Gastrocnemius medialis (tissue), 4 donors: ENCODE measurements at regions not wholly inside any gene's neighbourhood (a gene's known extent, or its start where the extent isn't known, plus 50 kb on each side); places are given as distances from the start of the nearest gene placed in this dataset.

ENCODE experiments used
- ATAC-seq, 2 donors: fragments of 150-250 bp; one replicate each; pipeline ENCODE4 v1.9.1; 2016
- DNase-seq, 2 donors: peaks; one replicate each; pipeline ENCODE4 v3.0.0-alpha.2; 2019
- H3K27ac ChIP-seq, 4 donors: fragments of 200-600 bp; sonication (generic); 1 replicate in 1 of 4; 2 replicates in 3 of 4; pipeline ENCODE4 v1.5.1; 2016 to 2018; ENCODE audit warnings: mild to moderate bottlenecking in 2 of 4, moderate library complexity in 1 of 4
- H3K27me3 ChIP-seq, 3 donors: fragments of 200-600 bp; sonication (generic) in 2 of 3; 1 replicate in 1 of 3; 2 replicates in 2 of 3; pipeline versions ENCODE4 v1.5.1 to v1.6.0; 2016 to 2019; ENCODE audit warnings: mild to moderate bottlenecking in 1 of 3, moderate library complexity in 1 of 3
- H3K36me3 ChIP-seq, 2 donors: fragments of 200-600 bp; sonication (generic) in 1 of 2; one replicate each; pipeline ENCODE4 v1.5.1; 2017 to 2018
- H3K4me1 ChIP-seq, 2 donors: fragments of 200-600 bp; sonication (generic) in 1 of 2; one replicate each; pipeline ENCODE4 v1.5.1; 2016 to 2017; ENCODE audit warnings: mild to moderate bottlenecking in 2 of 2
- H3K4me3 ChIP-seq, 4 donors: fragments of 200-600 bp; sonication (generic) in 3 of 4; 1 replicate in 1 of 4; 2 replicates in 3 of 4; pipeline ENCODE4 v1.5.1; 2016 to 2019; ENCODE audit warnings: mild to moderate bottlenecking in 2 of 4
- H3K9me3 ChIP-seq, 3 donors: fragments of 200-600 bp; sonication (generic) in 2 of 3; 1 replicate in 1 of 3; 2 replicates in 2 of 3; pipeline ENCODE4 v1.5.1; 2016 to 2019
- POLR2A ChIP-seq, 2 donors: fragments of 450-650 bp; IDR thresholded peaks; one replicate each; pipeline ENCODE4 v1.6.1; 2017; ENCODE audit warnings: antibody characterized with exemption in 2 of 2, mild to moderate bottlenecking in 2 of 2, moderate library complexity in 2 of 2
- in situ Hi-C, 4 donors: fragments of 200-750 bp; cut with MboI; loops; one replicate each; pipeline versions ENCODE4 v1.15.0 to v1.8.0; 2017; ENCODE audit warnings: low sequenced_read_pairs in 4 of 4
- intact Hi-C: fragments of 100-400 bp; cut with DNase I; formaldehyde crosslinking; loops from one replicate; pipeline ENCODE4 v1.15.1; 2023; ENCODE audit warnings: low total_unique reads
- TF ChIP-seq, protein P1 (sequence below), 5 experiments: fragments of 450-650 bp in 3 of 5; fragments of 200-600 bp in 2 of 5; sonication (generic) in 2 of 5; IDR thresholded peaks in 4 of 5; conservative IDR thresholded peaks in 1 of 5; 1 replicate in 4 of 5; 2 replicates in 1 of 5; pipeline ENCODE4 v1.5.1; 2016 to 2019; ENCODE audit warnings: antibody characterized with exemption in 5 of 5, mild to moderate bottlenecking in 3 of 5, moderate library complexity in 3 of 5

DNA sequence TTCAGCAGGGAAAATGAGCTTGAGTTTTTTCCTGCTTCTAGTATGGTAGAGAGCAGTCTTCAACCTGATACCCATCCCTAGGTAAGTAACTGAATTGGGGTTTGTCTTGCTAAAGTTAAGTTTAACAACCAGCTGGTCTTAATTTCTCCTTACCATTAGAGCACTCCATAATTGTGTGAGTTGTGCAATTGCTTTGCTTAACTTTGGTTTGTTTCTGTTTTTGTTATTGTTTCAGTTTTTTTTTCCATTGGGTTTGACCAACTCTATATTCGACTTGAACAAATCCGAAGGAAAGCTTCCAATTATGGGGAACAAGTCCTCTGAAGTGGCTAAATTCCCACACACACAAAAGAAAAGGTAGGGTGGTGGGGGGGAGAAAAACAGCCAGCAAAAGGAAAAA, 641.1 kb downstream of the PLA2G4A start:
- in situ Hi-C loops (no loop called here), intact Hi-C loops (no loop called here)
- no peaks in the 10 kb centered on the region for H3K27me3 ChIP-seq
- no peaks in the 10 kb centered on the region for H3K4me1 ChIP-seq
- no peak for TF ChIP-seq POLR2A (IDR thresholded peaks at IDR 0.05)
- TF ChIP-seq, protein P1, sequence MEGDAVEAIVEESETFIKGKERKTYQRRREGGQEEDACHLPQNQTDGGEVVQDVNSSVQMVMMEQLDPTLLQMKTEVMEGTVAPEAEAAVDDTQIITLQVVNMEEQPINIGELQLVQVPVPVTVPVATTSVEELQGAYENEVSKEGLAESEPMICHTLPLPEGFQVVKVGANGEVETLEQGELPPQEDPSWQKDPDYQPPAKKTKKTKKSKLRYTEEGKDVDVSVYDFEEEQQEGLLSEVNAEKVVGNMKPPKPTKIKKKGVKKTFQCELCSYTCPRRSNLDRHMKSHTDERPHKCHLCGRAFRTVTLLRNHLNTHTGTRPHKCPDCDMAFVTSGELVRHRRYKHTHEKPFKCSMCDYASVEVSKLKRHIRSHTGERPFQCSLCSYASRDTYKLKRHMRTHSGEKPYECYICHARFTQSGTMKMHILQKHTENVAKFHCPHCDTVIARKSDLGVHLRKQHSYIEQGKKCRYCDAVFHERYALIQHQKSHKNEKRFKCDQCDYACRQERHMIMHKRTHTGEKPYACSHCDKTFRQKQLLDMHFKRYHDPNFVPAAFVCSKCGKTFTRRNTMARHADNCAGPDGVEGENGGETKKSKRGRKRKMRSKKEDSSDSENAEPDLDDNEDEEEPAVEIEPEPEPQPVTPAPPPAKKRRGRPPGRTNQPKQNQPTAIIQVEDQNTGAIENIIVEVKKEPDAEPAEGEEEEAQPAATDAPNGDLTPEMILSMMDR (IDR thresholded peaks at IDR 0.05 in 4 of 5, conservative IDR thresholded peaks at IDR 0.05 in 1 of 5) = no peak
- H3K27ac ChIP-seq = no peak overlapping the region
- no peak overlapping the region for H3K4me3 ChIP-seq
- H3K9me3 ChIP-seq = no peaks in the 10 kb centered on the region
- no peak for DNase-seq
- ATAC-seq = no peak
- H3K36me3 ChIP-seq = no peaks in the 10 kb centered on the region

- no peaks in the 10 kb centered on the region for H3K27me3 ChIP-seq
- no peaks in the 10 kb centered on the region for H3K36me3 ChIP-seq
- no peaks in the 10 kb centered on the region for H3K9me3 ChIP-seq
- no peak overlapping the region for H3K27ac ChIP-seq
- no peak for DNase-seq
- ATAC-seq = no peak
- TF ChIP-seq POLR2A (IDR thresholded peaks at IDR 0.05) = no peak
- TF ChIP-seq, protein P1 (IDR thresholded peaks at IDR 0.05 in 4 of 5, conservative IDR thresholded peaks at IDR 0.05 in 1 of 5) = no peak
- H3K4me3 ChIP-seq = no peak overlapping the region
- in situ Hi-C loops (no loop called here), intact Hi-C loops (no loop called here)
- H3K4me1 ChIP-seq = no peaks in the 10 kb centered on the region
Observed at GRCh38 chr1:187471555-187471954, 642.8 kb downstream of the PLA2G4A start.

GRCh38 chr1:187474336-187474735, 645.6 kb downstream of the PLA2G4A start:
- intact Hi-C loops (no loop called here), in situ Hi-C loops (no loop called here)
- H3K27me3 ChIP-seq = no peaks in the 10 kb centered on the region
- TF ChIP-seq POLR2A (IDR thresholded peaks at IDR 0.05) = no peak
- TF ChIP-seq, protein P1 (IDR thresholded peaks at IDR 0.05 in 4 of 5, conservative IDR thresholded peaks at IDR 0.05 in 1 of 5) = no peak
- ATAC-seq = no peak
- no peak overlapping the region for H3K4me3 ChIP-seq
- H3K27ac ChIP-seq = no peak overlapping the region
- H3K9me3 ChIP-seq = no peaks in the 10 kb centered on the region
- H3K4me1 ChIP-seq = no peaks in the 10 kb centered on the region
- H3K36me3 ChIP-seq = no peaks in the 10 kb centered on the region
- no peak for DNase-seq

DNA sequence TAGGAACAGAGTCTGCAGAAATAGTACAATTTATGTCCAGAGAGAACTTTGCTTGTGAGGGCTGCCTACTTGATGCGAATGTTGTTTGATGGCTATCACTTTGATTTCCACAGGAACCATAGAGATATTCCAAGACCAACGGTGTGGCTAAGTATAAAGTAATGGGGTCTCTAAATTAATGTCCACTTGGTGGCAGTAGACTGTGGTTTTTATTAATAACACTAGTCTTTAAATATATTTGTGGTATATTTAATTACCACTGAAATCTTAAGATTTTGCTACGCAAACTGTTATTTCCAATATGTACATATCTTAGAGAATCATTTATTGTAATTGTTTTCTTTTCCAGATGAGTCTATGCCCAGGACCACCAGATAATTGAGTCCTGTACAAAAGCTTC, 647.9 kb downstream of the PLA2G4A start:
- H3K4me1 ChIP-seq = no peaks in the 10 kb centered on the region
- H3K4me3 ChIP-seq = no peak overlapping the region
- H3K36me3 ChIP-seq = no peaks in the 10 kb centered on the region
- H3K9me3 ChIP-seq = no peaks in the 10 kb centered on the region
- intact Hi-C loops (no loop called here), in situ Hi-C loops (no loop called here)
- DNase-seq = no peak
- no peak overlapping the region for H3K27ac ChIP-seq
- no peak for TF ChIP-seq POLR2A (IDR thresholded peaks at IDR 0.05)
- ATAC-seq = no peak
- no peaks in the 10 kb centered on the region for H3K27me3 ChIP-seq

DNA sequence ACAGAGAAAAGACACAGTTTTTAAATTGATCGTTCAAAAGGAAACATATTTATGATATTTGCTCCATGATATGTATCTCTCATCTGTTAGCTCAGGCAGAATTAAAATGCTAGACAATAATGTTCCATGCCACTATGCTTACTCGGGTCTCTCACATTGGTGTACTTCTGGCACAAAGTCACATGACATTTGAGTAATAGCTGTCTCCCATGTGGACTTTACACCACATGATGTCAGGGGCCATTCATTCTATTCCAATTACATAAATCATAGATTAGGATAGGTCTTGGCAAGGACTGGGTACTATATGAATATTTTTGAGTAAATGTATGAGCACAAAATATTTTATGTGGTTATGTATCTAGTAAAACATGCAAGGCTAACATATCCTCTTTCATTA, 648.4 kb downstream of the PLA2G4A start:
- no peaks in the 10 kb centered on the region for H3K4me1 ChIP-seq
- H3K36me3 ChIP-seq = no peaks in the 10 kb centered on the region
- DNase-seq (no peak), ATAC-seq (no peak)
- H3K9me3 ChIP-seq = no peaks in the 10 kb centered on the region
- no peak overlapping the region for H3K4me3 ChIP-seq
- no peak overlapping the region for H3K27ac ChIP-seq
- in situ Hi-C loops = no loop called here
- intact Hi-C loops = no loop called here
- no peak for TF ChIP-seq POLR2A (IDR thresholded peaks at IDR 0.05)
- TF ChIP-seq, protein P1 (IDR thresholded peaks at IDR 0.05 in 4 of 5, conservative IDR thresholded peaks at IDR 0.05 in 1 of 5) = no peak
- H3K27me3 ChIP-seq = no peaks in the 10 kb centered on the region
